H9 (cell line): ENCODE measurements at regions not wholly inside any gene's neighbourhood (a gene's known extent, or its start where the extent isn't known, plus 50 kb on each side); places are given as distances from the start of the nearest gene placed in this dataset.

Experiments
- DNase-seq: peaks from one replicate; pipeline ENCODE4 v3.0.0-alpha.2; 2017
- H2AFZ ChIP-seq: one replicate; pipeline ENCODE4 v1.6.1; 2013; ENCODE audit warnings: mild to moderate bottlenecking, low read length, control low read depth, moderate library complexity
- H2AK5ac ChIP-seq: 2 replicates; pipeline ENCODE4 v1.6.1; 2013; ENCODE audit warnings: low read length, control low read depth, mixed read lengths; ENCODE audit not compliant: insufficient read length
- H2BK120ac ChIP-seq: one replicate; pipeline ENCODE4 v1.6.1; 2013; ENCODE audit warnings: low read depth, mild to moderate bottlenecking, low read length, control low read depth, inconsistent platforms; ENCODE audit not compliant: poor library complexity, severe bottlenecking
- H2BK12ac ChIP-seq: 2 replicates; pipeline ENCODE4 v1.6.1; 2013; ENCODE audit warnings: low read length, control low read depth, mixed read lengths, low read depth; ENCODE audit not compliant: insufficient read length
- H2BK15ac ChIP-seq: 2 replicates; pipeline ENCODE4 v1.6.1; 2013; ENCODE audit warnings: low read depth, low read length, control low read depth
- H2BK20ac ChIP-seq: one replicate; pipeline ENCODE4 v1.6.1; 2013; ENCODE audit warnings: low read depth, mild to moderate bottlenecking, low read length, control low read depth, inconsistent platforms; ENCODE audit not compliant: poor library complexity, severe bottlenecking
- H2BK5ac ChIP-seq: 2 replicates; pipeline ENCODE4 v1.6.1; 2013; ENCODE audit warnings: low read length, control low read depth, mixed read lengths; ENCODE audit not compliant: insufficient read length
- H3K14ac ChIP-seq: 2 replicates; pipeline ENCODE4 v1.6.1; 2013; ENCODE audit warnings: low read length, control low read depth; ENCODE audit not compliant: insufficient read depth
- H3K18ac ChIP-seq: 2 replicates; pipeline ENCODE4 v1.6.1; 2013; ENCODE audit warnings: low read depth, mild to moderate bottlenecking, mixed read lengths, low read length, control low read depth; ENCODE audit not compliant: insufficient read length
- H3K23ac ChIP-seq: 2 replicates; pipeline ENCODE4 v1.6.1; 2013; ENCODE audit warnings: low read length, control low read depth, mixed read lengths, low read depth; ENCODE audit not compliant: insufficient read length
- H3K23me2 ChIP-seq: 2 replicates; pipeline ENCODE4 v1.6.1; 2013; ENCODE audit warnings: low read depth, mild to moderate bottlenecking, mixed read lengths, low read length, control low read depth; ENCODE audit not compliant: insufficient read length, poor library complexity, severe bottlenecking
- H3K27ac ChIP-seq: 2 replicates; pipeline ENCODE4 v1.5.1; 2013; ENCODE audit warnings: low read length, control low read depth, mixed read lengths, low read depth; ENCODE audit not compliant: insufficient read length
- H3K27me3 ChIP-seq: 2 replicates; pipeline ENCODE4 v1.6.1; 2013; ENCODE audit warnings: low read length, control low read depth, inconsistent platforms; ENCODE audit not compliant: insufficient read depth
- H3K4ac ChIP-seq: 2 replicates; pipeline ENCODE4 v1.6.1; 2013; ENCODE audit warnings: low read depth, mild to moderate bottlenecking, control low read depth, inconsistent platforms, low read length, moderate library complexity
- H3K4me1 ChIP-seq: 2 replicates; pipeline ENCODE4 v1.6.1; 2013; ENCODE audit warnings: low read length, control low read depth, inconsistent platforms; ENCODE audit not compliant: insufficient read depth
- H3K4me2 ChIP-seq: 2 replicates; pipeline ENCODE4 v1.6.1; 2013; ENCODE audit warnings: low read length, control low read depth, mixed read lengths; ENCODE audit not compliant: insufficient read length, insufficient read depth
- H3K56ac ChIP-seq: 2 replicates; pipeline ENCODE4 v1.6.1; 2013; ENCODE audit warnings: low read depth, mild to moderate bottlenecking, mixed read lengths, low read length, control low read depth; ENCODE audit not compliant: insufficient read length
- H3K79me1 ChIP-seq: 2 replicates; pipeline ENCODE4 v1.6.1; 2013; ENCODE audit warnings: low read depth, mild to moderate bottlenecking, moderate library complexity, low read length, control low read depth, inconsistent platforms; ENCODE audit not compliant: insufficient read depth, poor library complexity, severe bottlenecking
- H3K79me2 ChIP-seq: 2 replicates; pipeline ENCODE4 v1.6.1; 2013; ENCODE audit warnings: low read length, control low read depth, inconsistent platforms; ENCODE audit not compliant: insufficient read depth
- H3K9ac ChIP-seq: 2 replicates; pipeline ENCODE4 v1.6.1; 2013; ENCODE audit warnings: low read length, control low read depth, mixed read lengths; ENCODE audit not compliant: insufficient read length; ENCODE audit errors: extremely low read depth
- H3K9me3 ChIP-seq: one replicate; pipeline ENCODE4 v1.6.1; 2013; ENCODE audit warnings: low read depth, low read length, inconsistent platforms; ENCODE audit not compliant: control insufficient read depth
- H3T11ph ChIP-seq: one replicate; pipeline ENCODE4 v1.6.1; 2013; ENCODE audit warnings: mild to moderate bottlenecking, low read length, control low read depth, inconsistent platforms
- H4K20me1 ChIP-seq: one replicate; pipeline ENCODE4 v1.6.1; 2013; ENCODE audit not compliant: control insufficient read depth, insufficient read length, insufficient read depth
- H4K5ac ChIP-seq: 2 replicates; pipeline ENCODE4 v1.6.1; 2013; ENCODE audit warnings: low read depth, mild to moderate bottlenecking, mixed read lengths, low read length, control low read depth; ENCODE audit not compliant: insufficient read length
- H4K8ac ChIP-seq: replicated peaks from 2 replicates; pipeline ENCODE4 v1.6.1; 2013; ENCODE audit warnings: low read length, control low read depth, mixed read lengths, low read depth; ENCODE audit not compliant: insufficient read length
- H4K91ac ChIP-seq: 2 replicates; pipeline ENCODE4 v1.6.1; 2013; ENCODE audit warnings: low read depth, mild to moderate bottlenecking, moderate library complexity, mixed read lengths, low read length, control low read depth; ENCODE audit not compliant: insufficient read length
- H3K27ac Mint-ChIP-seq, 3 experiments: 2 replicates in 2 of 3; 3 replicates in 1 of 3; pipeline ENCODE4 v1.8.0; 2020 to 2021; ENCODE audit warnings: mixed read lengths in 3 of 3, mild to moderate bottlenecking in 1 of 3, moderate library complexity in 1 of 3
- H3K27me3 Mint-ChIP-seq: 2 replicates; pipeline ENCODE4 v1.8.0; 2021; ENCODE audit warnings: low read depth, mild to moderate bottlenecking, moderate library complexity, mixed read lengths
- H3K36me3 Mint-ChIP-seq, 3 experiments: 2 replicates in 2 of 3; 3 replicates in 1 of 3; pipeline ENCODE4 v1.8.0; 2020 to 2021; ENCODE audit warnings: low read depth in 3 of 3, mixed read lengths in 3 of 3; ENCODE audit not compliant: insufficient read depth in 1 of 3
- H3K4me1 Mint-ChIP-seq, 2 experiments: 2 replicates each; pipeline ENCODE4 v1.8.0; 2020; ENCODE audit warnings: mixed read lengths in 2 of 2
- H3K4me3 Mint-ChIP-seq, 2 experiments: 2 replicates in 1 of 2; 3 replicates in 1 of 2; pipeline ENCODE4 v1.8.0; 2020 to 2021; ENCODE audit warnings: mild to moderate bottlenecking in 2 of 2, mixed read lengths in 2 of 2, moderate library complexity in 1 of 2
- H3K9me3 Mint-ChIP-seq, 2 experiments: 2 replicates in 1 of 2; 3 replicates in 1 of 2; pipeline ENCODE4 v1.8.0; 2020; ENCODE audit warnings: mild to moderate bottlenecking in 2 of 2, mixed read lengths in 2 of 2, moderate library complexity in 1 of 2
- CTCF ChIP-seq: fragments of 200-600 bp; sonication (generic); conservative IDR thresholded peaks from 3 replicates; pipeline ENCODE4 v1.8.0; 2021; ENCODE audit warnings: antibody characterized with exemption, mild to moderate bottlenecking
- WGBS: extraction: QIAGEN DNeasy Blood & Tissue Kit; methylation state at CpG from one replicate; pipeline ENCODE4 v1.1.7; 2013; ENCODE audit warnings: missing lambda C conversion rate, low lambda C conversion rate, mixed read lengths; ENCODE audit not compliant: insufficient read length; ENCODE audit errors: extremely low coverage; 5-methylcytosine and 5-hydroxymethylcytosine counted together

- no peak for TF ChIP-seq CTCF
- Histone ChIP-seq H3K27me3 (no peaks in the 10 kb centered on the region), H2AFZ (no peak overlapping the region), H3K56ac (no peak overlapping the region), H3T11ph (no peak overlapping the region), H3K4ac (no peak overlapping the region), H3K79me1 (no peaks in the 10 kb centered on the region), H2BK120ac (no peak overlapping the region), H4K91ac (no peak overlapping the region), H2BK15ac (no peak overlapping the region), H4K20me1 (no peaks in the 10 kb centered on the region), H4K5ac (no peak overlapping the region), H3K14ac (no peak overlapping the region), H3K27ac (no peak overlapping the region), H2BK20ac (no peak overlapping the region), H3K4me2 (no peak overlapping the region), H3K9me3 (no peaks in the 10 kb centered on the region), H3K79me2 (no peaks in the 10 kb centered on the region), H2AK5ac (no peak overlapping the region), H3K23ac (no peak overlapping the region), H2BK12ac (no peak overlapping the region), H4K8ac (no peak overlapping the region), H3K18ac (no peak overlapping the region), H3K23me2 (no peaks in the 10 kb centered on the region), H2BK5ac (no peak overlapping the region), H3K4me1 (no peaks in the 10 kb centered on the region), H3K9ac (no peak overlapping the region)
- Mint-ChIP-seq H3K27me3 (no peaks in the 10 kb centered on the region), H3K4me3 (no peak overlapping the region), H3K9me3 (peaks cover 5 to 19% of the 10 kb centered on the region in 2 experiments), H3K4me1 (peaks cover 7 to 8% of the 10 kb centered on the region in 2 experiments), H3K36me3 (peaks cover 7 to 19% (median 7%) of the 10 kb centered on the region in 3 experiments; a peak in 6 of 7 replicates), H3K27ac (no peak overlapping the region)
- DNase-seq: no peak
- WGBS: no CpG with 5 or more reads among the region's 30 CpGs
Observed at GRCh38 chr4:37001688-37002436, 242.7 kb upstream of the NWD2 start.
